SK-MEL-5 (cell line): ENCODE measurements at regions not wholly inside any gene's neighbourhood (a gene's known extent, or its start where the extent isn't known, plus 50 kb on each side); places are given as distances from the start of the nearest gene placed in this dataset.

Experiments
- DNase-seq: peaks from one replicate; pipeline ENCODE4 v3.0.0-alpha.2; 2016; ENCODE audit warnings: low read depth, low spot score
- in situ Hi-C: cut with HindIII; loops from 2 replicates; pipeline ENCODE4 v1.10.0; 2016; ENCODE audit warnings: low sequenced_read_pairs, high pct_unique_total_duplicates, low pct_unique_long_range_greater_than_20kb

DNA sequence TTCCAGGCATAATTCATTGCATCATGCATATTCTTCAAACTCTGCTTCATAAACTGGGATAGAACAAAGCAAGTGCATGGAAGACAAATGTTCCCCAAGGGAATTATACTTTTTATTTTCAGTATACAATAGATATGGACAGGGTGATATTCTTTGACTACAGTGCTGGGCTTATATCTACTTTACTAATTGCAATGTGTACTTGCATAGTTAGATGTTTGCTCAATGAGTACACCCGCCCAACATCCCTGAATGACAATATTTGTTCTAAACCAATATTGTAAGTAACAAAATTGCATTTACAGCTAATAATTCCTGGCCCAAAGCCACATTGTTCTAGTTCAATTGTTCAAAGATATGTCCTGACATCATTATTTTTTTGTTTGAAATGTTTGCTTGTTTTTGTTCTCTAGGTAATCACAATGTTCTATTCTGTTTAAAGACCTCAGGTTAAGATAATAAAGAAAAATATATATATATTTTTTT is 171.4 kb downstream of the PTN start:
- DNase-seq = no peak
- in situ Hi-C loops = no loop called here

DNA sequence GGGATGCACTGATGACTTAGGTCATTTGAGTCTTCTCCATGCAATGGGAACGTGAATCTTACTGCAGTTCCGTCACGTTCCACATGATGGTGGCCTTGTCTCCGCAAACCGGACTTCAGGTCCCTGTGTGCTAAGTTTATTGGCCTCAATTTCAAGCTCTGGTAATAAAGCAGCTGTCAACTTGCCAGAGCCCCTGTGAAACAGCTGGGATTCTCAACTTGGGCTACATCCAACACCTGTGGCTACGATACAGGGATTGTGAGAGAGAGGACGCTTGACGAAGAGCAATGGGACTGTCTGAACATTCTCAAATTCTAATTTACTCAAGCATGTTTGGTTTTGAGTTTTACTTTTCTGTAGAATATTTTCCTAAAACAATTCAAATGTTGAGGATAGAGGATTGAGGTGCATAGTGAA is 174.2 kb downstream of the PTN start:
- DNase-seq = peak; percentile 84
- in situ Hi-C loops = no loop called here

DNA sequence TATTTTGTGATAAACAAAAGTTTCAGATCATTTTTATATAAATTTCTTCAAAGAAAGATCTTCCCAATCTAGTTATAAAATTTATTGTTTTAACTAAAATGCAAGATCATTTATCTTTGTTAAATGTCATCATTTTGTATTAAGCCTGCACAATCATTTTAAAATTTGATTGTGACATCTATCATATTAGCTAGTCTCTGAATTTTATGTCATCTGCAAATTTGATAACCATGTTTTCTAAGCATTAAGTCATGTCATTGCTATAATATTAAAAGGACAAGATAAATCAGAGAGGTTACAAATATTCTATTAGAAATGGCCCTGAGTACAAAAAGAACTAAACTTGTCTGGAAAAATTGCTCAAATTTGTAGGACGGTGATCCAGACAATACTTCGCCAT is 175.9 kb downstream of the PTN start:
- in situ Hi-C loops = no loop called here
- DNase-seq = no peak

DNA sequence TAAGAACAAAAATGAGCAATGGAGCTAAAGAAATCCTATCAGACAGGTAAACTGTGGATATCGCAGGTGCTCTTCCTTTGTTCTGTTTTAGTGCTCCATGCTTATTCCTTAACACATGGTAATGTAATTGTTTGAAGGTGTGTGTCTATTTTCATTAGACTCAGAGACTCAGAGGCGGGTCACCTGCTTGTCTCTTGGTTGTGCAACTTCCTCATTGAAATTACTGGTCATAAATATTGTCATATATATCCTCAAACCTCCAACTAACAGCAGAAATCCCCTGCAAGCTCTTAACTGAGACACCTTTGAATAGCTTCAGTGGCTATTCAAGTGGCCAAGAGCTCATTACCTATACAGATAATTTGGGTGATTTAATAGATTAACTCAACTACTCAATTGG is 177.2 kb downstream of the PTN start:
- no peak for DNase-seq
- in situ Hi-C loops = no loop called here

DNA sequence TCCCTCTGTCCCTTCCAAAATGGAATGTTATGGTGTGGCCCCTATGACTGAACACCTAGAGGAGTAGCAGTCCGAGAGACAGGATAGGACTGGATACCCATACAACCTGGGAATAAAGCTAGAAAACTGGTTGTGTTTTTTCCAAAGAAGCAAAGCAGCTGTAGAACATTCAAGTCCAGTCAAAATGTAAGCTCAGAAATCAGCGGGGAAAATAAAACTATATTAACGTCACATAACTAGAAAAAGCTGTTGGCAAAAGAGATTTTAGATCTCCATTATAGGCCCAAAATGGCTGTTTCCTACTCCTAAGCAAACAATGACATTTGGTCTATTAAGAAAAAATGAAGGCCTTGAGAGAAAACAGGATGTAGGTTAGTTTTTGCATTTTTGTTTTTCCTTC is 177.7 kb downstream of the PTN start:
- DNase-seq = no peak
- in situ Hi-C loops = no loop called here

DNA sequence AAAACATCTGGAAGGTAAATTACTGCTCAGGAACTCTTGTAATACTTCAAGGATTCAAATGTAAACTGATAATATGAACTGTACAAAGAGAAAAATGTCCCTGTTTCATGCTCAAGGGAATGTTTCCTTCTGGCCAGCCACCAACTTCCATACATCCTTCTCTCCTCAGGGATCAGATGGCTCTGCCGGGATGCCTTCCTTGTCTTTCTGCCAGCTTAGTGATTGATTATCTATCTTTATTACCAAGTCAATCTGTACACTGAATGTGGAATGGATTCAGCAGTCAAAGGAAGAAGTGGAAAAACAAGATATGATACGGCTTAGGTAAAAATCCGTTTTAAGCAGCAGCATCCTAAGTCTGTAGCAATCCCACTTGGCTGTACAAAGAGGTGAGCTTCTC is 178.3 kb downstream of the PTN start:
- in situ Hi-C loops = no loop called here

DNA sequence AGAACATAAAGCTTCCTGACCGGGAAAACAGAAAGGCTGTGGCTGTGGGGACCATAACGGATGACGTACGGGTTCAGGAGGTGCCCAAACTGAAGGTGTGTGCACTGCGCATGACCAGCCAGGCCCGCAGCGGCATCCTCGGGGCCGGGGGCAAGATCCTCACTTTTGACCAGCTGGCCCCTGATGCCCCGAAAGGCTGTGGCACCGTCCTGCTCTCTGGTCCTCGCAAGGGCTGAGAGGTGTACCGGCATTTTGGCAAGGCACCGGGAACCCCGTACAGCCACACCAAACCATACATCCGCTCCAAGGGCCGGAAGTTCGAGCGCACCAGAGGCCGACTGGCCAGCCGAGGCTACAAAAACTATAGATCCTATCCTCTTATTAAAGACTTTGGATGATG is 179.3 kb downstream of the PTN start:
- in situ Hi-C loops = no loop called here
- no peak for DNase-seq

More for the DNA sequence above, 178.3 kb downstream of the PTN start:
- DNase-seq = no peak

DNA sequence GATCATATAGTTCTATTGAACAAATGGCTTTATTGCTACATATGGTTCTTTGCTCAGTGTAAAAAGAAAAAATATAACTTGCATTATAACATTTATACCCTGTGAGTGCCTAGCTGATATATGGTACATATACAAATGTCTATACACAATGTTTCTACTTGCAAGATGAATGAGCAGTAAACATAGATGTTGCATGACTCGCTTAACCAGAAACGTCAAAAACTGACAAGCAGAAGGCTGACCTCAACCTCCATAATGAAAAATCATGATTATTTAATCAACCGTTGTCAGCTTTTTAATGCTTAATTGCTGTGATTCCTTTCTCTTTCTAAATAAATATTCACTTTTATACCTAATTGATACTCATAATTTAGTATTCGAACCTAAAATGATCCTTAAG is 183.3 kb downstream of the PTN start:
- in situ Hi-C loops = no loop called here
- no peak for DNase-seq

DNA sequence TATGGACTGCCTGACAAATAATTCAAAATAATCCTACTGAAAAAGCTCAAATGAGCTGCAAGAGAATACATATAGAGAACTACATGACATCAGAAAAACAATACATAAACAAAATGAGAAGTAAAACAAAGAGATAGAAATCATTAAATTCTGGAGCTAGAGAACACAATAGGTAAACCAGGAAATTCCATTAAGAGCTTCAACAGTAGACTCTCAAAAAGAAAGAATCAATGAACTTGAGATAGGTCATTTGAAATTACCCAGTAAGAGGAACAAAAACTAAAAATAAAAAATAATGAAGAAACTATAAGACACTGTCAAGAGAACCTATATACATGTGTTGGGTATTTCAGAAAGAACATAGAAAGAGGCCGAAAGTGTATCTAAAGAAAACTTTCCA is 186.3 kb downstream of the PTN start:
- no peak for DNase-seq
- in situ Hi-C loops = no loop called here

DNA sequence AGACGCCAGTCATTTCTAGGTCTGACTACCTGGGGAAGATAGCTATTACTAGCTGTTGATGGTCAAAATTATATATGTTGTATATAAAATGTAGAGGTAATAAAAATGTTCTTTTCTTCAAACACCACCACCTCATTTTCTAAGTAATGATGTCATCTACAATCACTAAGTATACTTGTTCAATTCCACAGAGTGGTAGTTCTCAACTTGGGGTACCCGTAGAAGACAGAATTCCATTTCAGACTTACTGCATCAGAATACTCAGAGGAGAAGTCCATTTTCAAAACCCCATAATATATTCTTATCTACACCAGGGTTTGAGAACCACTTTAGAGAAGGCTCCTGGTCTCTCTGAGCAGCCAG is 191.9 kb downstream of the PTN start:
- in situ Hi-C loops = no loop called here
- no peak for DNase-seq

DNA sequence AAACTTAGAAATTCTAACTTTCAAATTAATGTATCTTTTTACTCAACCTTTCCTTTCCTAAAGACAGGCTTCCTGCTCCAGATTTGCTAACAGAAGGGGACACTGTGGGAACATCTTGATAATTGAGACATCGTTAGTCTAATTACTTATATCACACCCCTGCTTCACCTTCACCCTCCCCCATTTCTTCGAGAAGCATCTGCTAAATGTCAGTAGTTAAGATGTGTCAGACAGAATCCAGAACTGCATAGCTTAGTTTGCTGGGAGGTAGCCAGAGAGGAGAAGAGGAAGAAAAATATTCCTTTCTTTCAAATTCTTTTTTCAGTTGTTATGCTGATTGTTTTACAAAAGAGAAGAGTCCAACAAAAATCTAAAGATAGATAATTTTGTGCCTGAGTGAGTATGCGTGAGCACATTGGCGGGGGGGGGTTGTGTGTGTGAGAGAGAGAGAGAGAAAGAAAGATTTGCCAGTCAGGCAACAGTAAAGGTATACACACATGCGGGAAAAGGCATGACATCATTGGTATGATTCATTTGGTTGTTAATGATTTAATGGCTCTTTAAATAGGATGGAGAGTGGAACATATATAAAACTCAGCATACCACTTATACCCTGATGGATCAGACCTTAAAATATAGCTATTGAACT is 192.4 kb downstream of the PTN start:
- no peak for DNase-seq
- in situ Hi-C loops = no loop called here

DNA sequence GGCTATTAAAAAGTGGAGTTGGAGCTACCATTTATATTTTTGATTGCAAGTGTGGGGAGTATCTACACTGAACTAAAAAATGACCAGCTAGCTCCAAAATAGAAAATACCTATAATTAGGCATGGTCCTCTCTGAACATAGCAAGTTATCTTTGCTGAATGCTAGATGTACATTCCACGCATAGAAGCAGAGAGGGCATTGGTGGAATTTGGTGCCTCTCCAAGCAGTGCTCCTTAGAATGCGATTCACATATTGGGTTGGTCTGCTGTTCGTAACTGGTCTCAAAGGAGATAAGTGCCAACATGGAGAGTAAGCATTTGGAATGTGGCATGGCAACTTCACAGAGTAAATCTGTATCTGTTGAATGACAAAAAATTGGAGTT is 196.2 kb downstream of the PTN start:
- in situ Hi-C loops = no loop called here
- no peak for DNase-seq

DNA sequence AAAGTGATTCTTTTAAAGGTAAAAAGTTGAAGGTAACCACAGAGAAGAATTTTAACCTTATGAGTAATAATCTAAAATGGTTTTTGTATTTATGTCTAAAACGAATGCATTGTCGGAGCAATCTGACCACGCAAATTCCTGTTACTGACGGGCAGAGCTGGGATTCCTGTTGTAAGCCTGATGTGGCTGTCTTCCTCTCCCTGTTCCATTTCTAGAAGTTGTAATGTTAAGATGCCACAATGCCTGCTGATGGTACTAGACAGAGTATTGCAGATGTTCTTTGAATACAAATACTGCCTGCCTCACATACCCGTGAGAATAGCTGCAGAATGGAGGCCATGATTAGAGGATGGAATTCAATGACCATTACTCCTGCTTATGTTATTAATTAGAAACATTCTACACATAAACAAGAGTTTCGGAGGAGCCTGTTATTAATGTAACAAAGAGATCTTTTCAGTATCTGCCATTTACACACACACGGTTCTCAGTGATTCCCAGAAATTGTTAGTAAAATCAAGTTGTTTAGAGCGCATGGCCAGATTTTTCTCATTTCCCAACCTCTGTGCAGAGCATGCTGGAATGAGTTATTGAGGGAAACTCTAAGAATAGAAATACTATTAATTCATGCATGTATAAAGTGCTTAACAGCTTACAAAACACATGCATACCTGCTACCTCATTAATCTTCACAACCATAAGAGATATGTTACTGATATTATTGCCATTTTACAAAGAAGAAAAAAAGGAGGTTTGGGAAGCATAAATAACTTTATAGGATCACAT is 196.8 kb downstream of the PTN start:
- DNase-seq = no peak
- in situ Hi-C loops = no loop called here

DNA sequence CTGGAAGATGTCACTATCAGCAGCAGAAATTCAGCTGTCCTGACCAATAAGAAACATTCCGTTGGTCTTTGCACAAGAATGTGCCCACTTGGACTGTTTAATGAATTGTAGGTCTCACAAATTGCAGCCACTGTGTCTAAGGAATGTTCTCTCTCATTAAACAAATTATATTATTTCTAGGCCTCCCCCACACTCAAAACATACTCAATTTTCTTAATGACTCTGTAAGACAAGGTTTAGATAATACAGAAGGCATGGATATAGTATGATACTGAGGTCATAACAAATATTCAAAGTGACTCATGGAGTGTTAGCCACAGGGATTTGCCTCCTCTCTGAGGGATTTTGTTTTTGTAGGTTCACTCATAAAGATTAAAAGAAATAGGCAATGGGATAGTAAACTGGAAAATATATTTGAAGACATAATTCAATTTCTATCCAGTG is 197.5 kb downstream of the PTN start:
- in situ Hi-C loops = no loop called here
- no peak for DNase-seq

DNA sequence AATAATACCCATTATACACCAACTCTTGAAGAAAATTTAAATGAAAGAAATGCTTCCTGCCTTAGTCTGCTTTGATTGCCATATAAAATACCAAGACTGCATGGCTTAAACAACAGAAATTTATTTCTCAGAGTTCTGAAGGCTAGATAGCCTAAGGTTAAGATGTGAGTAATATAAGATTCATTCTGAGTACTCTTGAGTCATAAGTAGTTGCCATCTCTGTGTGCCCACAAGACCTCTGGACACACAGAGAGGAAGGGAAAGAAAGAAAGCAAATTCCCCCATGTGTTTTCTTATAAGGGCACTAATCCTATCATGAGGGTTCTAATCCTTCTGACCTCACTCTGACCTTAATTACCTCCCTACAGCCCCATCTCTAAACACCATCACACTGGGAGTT is 201.2 kb downstream of the PTN start:
- no peak for DNase-seq
- in situ Hi-C loops = no loop called here

DNA sequence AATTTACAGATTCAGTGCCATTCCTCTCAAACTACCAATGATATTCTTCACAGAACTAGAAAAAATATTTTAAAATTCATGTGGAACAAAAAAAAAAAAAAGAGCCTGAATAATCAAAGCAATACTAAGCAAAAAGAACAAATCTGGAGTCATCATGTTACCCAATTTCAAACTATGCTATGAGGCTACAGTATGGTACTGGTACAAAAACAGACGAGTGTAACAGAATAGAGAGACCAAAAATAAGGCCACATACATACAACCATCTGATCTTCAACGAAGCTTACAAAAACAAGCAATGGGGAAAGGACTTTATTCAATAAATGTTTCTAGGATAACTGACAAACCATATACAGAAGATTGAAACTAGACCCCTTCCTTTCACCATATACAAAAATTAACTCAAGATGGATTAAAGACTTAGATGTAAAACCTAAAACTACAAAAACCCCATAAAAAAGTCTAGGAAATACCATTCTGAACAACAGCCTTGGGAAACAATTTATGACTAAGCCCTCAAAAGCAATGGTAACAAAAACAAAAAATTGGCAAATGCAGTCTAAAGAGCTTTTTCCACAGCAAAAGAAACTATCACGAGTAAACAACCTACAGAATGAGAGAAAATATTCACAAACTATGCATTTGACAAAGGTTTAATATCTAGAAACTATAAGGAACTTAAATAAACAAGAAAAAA is 207.7 kb downstream of the PTN start:
- in situ Hi-C loops = no loop called here
- no peak for DNase-seq

DNA sequence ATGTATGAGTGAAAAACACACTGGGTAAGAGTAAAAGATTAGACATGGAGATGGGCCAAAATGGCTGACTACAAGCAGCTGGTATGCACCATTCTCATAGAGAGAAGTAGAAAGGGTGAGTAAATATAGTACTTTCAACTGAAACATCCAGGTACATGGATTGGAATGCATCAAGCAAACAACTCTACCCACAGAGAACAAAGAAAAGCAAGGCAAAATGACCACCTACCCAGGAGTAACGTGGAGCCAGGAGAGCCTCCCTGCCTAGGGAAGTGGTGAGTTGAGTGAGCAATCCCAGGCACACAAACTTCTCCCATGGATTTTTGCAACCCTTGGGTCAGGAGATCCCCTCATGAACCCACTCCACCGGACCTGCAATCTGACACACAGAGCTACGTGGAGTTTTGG is 212.8 kb downstream of the PTN start:
- in situ Hi-C loops = no loop called here
- DNase-seq = no peak

DNA sequence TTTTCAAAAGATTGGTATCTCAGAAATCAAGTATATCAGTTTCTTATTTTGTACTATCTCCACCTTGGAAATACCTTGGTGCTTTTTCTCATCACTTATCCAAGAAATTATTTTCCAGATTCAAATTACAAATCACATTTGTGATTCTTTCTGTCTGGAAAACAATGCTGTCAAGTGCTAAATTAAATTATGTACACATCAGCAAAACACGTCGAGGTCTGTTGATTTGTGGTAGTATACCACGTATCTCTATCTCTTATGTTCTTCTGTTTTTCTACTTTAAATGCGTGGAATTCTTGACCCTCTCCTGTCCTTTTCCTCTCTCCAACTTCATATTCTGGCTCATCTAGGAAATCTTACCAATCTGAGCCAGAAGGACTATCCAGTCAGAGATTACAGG is 214.5 kb downstream of the PTN start:
- DNase-seq = no peak
- in situ Hi-C loops = no loop called here

DNA sequence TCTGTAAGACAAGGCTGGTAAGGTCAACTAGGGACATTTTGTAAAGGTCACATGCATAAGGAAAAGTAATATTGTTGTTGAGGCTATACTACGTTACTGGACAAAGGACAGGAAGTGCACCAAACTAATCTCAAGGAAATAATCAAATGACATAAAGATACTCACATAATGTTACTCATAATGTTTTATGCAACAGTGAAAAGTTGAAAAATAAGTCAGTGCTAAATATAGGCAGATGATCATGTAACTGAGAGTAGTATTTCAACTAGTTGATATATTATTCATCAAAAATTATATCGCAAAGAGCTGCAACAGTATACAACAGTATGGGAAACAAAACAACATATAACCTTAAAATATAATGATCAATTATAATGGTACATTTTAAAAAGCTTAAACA is 215.7 kb downstream of the PTN start:
- DNase-seq = no peak
- in situ Hi-C loops = no loop called here
